ENCODE measurements at regions not wholly inside any gene's neighbourhood (a gene's known extent, or its start where the extent isn't known, plus 50 kb on each side); places are given as distances from the start of the nearest gene placed in this dataset.

DNA sequence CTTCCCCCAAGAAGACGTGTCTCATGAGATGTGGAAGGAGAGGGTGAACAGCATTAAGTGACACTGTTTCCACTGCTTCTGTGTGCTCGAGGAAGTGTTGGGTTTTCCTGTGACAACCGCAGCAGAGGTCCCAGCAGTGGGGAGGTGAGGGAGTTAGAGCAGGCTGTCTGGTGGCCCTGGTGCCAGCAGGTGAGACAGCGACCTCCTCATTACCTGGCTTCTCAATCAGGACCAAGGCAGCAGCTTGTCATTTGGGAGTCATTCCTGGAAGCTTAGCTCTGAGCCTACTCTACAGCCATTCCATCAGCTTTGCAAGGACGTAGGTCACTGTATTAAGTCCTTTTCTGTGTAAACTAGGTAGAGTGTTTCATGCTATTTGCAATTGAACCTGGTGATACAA, 63.3 kb upstream of the RGMA start:
- DNase-seq (ENCODE audit: low read depth in 3 of 3, low spot score in 2 of 3) = no peak

DNA sequence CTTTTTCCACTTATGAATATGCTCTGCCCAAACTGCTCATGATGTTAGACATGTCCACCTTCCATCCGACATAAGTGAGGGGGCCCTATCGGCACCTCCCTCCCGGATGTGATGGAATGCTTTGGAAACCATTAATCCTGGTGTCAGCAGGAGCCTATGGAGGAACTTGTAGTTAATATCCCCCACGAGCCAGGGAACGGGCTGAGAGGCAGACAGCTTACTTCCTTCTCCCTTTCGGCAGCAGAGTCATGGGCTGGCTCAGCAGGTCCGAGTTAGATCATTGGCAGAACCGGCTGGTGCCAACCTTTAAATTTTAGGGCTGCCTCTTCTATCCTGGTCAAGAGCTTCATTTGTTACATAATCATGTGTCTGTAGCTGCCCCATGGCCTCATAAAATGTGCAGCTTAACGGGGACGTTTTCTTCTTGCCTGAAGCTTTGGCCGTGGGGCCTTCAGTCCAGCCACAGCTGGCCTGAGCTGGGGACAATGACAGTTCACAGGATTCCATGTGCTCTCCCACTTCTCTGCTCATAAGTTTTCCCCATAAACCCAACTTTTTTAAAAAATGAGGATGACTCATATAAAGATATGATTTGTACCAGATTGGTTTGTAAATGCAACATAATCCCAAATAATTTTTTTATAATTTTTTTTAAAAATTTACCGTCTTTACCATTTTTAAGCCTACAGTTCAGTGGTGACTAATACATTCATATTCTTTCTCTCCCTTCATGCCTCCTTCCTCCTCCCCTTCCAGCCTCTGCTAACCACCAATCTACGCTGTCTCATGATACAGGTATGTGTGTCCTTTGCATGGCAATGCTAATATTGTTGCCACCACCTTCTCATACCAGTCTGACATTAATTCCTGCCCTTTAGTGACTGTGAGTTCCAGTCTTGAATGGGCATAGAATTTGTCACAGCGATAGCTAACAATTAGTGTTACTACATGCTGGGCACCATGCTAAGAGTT, 62.2 kb upstream of the RGMA start:
- no peak for DNase-seq (ENCODE audit: low read depth in 3 of 3, low spot score in 2 of 3)

DNA sequence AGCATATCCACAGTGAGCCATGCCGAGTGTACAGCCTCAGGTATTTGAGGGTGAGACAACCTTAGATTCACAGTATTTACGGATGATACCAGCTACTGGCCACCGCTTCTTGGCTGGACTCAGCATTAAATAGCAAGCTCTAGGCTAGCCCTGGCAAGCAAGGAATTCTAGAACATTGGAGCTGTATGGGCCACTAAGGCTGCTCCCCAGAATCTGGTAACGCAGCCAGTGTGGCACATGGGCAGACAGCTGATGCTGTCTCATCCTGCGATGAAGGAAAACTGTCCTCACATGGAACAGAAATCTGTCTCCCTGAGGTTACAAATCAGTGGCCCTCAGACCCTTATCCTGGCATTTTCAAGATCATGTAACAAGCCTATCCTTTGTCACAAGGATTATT, 57.6 kb upstream of the RGMA start:
- DNase-seq (ENCODE audit: low read depth in 3 of 3, low spot score in 2 of 3) = no peak

DNA sequence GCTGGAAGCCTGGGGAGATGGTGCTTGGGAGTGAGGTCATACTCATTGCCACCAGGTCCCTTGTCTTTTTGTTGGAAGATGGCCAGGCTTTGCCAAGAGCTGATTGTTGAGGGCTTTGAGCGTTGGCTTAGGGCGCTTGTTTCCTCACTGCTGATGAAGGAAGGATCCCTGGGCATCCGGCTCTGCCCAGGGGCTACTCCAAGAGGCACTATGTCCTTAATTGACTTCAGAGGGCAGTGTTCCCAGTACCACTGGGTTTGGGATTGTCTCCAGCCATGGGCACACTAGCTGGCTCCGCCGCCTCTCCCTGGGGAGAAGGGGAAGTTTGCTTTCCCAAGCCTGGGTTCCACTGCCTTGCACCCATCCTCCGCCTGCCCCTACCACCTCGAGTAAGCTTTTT, 57.2 kb upstream of the RGMA start:
- no peak for DNase-seq (ENCODE audit: low read depth in 3 of 3, low spot score in 2 of 3)

DNA sequence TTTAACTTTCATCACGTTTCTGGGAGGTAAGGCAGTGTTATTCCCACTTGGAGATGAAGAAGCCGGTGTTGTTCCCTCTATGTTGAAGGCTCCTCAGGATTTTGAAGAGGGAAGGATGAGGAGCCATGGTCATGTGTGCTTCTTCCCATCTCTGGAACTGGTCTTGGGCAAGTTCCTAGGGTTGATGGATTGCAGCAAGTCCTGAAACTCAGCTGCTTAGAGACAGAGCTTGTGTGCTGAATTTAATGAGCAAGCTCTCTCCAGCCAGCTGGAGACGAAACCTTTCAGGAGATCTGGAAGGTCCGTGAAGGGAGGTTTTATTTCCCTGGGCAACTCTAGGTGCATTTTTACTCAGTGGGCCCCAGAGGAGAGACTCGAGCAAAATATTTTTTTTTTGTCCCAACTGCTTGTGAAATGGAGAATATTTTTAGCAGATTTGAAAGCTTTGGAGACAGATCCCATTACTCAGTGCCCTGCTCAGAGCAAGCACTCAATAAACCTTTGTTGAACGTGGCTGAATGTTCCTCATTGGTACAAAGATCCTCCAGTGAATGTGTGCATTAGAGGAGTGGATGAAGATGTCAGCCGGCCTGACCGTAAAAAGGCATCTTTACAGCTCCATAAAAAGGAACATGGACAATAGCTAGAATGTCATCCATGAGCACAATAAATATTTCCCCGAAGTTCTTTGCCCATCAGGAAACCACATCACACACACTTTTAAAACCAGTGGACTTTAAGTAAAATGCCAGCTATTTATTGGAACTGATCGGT, 55.6 kb upstream of the RGMA start:
- no peak for DNase-seq (ENCODE audit: low read depth in 3 of 3, low spot score in 2 of 3)

DNA sequence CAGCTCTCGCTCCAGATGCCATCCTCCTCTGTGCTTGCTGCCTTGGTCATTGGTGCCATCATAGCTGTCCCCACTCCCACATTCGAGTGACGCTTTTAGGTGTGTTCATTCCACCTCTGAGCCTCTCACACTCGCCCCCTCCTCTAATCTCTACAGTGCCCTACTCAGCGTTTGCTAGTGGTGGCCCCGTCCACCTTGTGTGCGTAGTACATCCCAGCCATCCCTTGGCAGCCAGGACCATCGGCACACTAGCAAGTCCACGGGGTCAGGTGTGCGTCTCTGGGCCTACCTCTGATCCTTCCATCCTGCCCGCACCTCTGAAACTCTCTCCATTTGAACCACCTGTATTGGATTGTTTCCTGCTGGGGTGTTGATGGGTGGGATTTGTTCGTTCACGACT, 54.2 kb upstream of the RGMA start:
- no peak for DNase-seq (ENCODE audit: low read depth in 3 of 3, low spot score in 2 of 3)

DNA sequence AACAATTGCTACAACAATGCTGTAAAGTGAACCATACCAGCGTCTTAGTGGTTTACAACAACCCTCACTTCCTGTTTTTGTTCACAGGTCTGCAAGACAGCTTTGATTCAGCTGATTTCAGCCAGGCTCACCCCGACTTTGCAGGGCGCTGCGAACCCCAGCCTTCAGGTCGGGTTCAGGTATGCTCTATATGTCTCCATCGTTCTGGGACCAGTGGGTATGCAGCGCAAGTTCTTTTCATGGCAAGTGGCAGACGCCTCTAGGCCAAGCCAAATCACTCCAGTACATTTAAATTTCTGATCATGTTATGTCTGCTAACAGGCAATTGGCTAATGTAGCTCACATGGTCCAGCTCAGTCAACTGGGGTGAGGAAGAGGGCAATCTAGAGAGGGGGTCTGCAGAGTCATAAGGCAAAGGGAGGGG, 52.4 kb upstream of the RGMA start:
- DNase-seq (ENCODE audit: low read depth in 3 of 3, low spot score in 2 of 3) = no peak

DNA sequence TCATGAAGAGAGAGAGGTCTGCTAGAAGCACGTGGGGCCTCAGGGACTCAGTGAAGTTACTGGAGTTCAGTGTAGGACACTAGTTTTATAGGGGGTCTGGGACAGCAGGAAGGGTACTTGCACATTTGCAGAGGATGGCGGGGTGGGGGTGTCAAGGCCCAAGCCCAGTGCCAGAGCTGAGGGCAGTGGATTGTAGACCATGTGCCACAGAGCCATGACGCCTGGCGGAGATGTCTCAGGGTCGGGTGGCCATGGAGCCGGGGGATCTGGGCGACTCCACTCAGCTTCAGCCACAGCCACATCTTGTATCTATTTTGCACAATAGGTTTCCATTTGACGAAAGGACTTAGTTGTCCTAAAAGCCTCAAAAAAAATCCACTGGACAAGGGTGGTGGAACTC, 50.4 kb upstream of the RGMA start:
- DNase-seq (ENCODE audit: low read depth in 3 of 3, low spot score in 2 of 3) = no peak

DNA sequence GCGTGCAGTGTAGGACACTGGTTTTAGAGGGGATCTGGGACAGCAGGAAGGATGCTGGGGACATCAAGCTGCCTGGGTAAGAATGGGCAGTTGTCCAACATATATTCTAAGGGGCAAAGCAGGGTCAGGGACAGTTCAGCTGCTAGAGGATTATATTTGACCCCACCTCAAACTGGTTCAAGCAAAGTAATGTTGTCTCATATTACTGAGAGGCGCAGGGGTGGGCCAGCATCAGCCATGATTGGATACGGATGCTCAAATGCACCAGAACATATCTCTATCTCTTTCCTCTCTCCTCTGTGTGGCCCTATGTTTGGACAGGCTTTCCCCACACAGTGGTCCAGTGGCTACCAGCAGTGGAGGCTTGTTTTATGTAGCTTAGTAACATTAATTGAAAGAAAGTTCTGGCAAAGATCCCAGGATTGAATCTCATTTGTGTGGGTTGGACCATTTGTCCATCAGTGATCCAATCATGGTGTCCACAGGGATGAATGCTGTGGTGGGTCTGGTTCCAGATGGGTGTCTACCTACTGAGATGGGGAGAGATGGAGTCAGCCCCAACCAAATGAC, 49.8 kb upstream of the RGMA start:
- no peak for DNase-seq (ENCODE audit: low read depth in 3 of 3, low spot score in 2 of 3)
